ENCODE measurements at regions not wholly inside any gene's neighbourhood (a gene's known extent, or its start where the extent isn't known, plus 50 kb on each side); places are given as distances from the start of the nearest gene placed in this dataset.
"Not testable (repeated sequence)": the region's sequence is repeated elsewhere in the genome, so short reads cannot be mapped to it uniquely, and the experiment has no call there.

- H3K4me1 ChIP-seq (ENCODE audit: control insufficient read depth, insufficient read depth, low read length); H3K4me3 ChIP-seq (ENCODE audit: low read depth in 2 of 2, low read length in 2 of 2); H3K27me3 ChIP-seq (ENCODE audit: control insufficient read depth, insufficient read depth, low read length); in situ Hi-C loops (cut with HindIII; ENCODE audit: low pct_unique_long_range_greater_than_20kb, low sequenced_read_pairs); DNase-seq (ENCODE audit: low read depth, low spot score); H3K9me3 ChIP-seq (ENCODE audit: control insufficient read depth, insufficient read depth, low read depth, low read length); CTCF ChIA-PET; intact Hi-C loops (cut with micrococcal nuclease; ENCODE audit: unreplicated experiment); ATAC-seq; POLR2A ChIA-PET; H3K36me3 ChIP-seq (ENCODE audit: control insufficient read depth, insufficient read depth, low read length); BruUV-seq (replicated peaks); H3K27ac ChIP-seq (ENCODE audit: low read length): not testable (repeated sequence)
These were observed 577.1 kb downstream of the GOLGA6L6 start for GRCh38 chr15:19964480-19964879.

GRCh38 chr15:19956124-19956796 is 585.3 kb downstream of the GOLGA6L6 start:
- POLR2A ChIA-PET: no interaction called here
- Histone ChIP-seq H3K4me1 (ENCODE audit: control insufficient read depth, insufficient read depth, low read length) (no peaks in the 10 kb centered on the region), H3K9me3 (ENCODE audit: control insufficient read depth, insufficient read depth, low read depth, low read length) (no peaks in the 10 kb centered on the region), H3K27me3 (ENCODE audit: control insufficient read depth, insufficient read depth, low read length) (no peaks in the 10 kb centered on the region), H3K36me3 (ENCODE audit: control insufficient read depth, insufficient read depth, low read length) (no peaks in the 10 kb centered on the region), H3K27ac (ENCODE audit: low read length) (no peak overlapping the region), H3K4me3 (ENCODE audit: low read depth in 2 of 2, low read length in 2 of 2) (no peak overlapping the region)
- TF ChIP-seq CTCF (IDR thresholded peaks at IDR 0.05) (no peak), REST (IDR thresholded peaks at IDR 0.05; ENCODE audit: insufficient read depth in 1 of 2, low read depth in 2 of 2, low read length in 1 of 2) (no peak), SIN3A (IDR thresholded peaks at IDR 0.05; ENCODE audit: borderline replicate concordance, insufficient read depth, low read depth, low read length) (no peak), POLR2AphosphoS5 (IDR thresholded peaks at IDR 0.05; ENCODE audit: low read depth, low read length) (no peak), TCF7L2 (IDR thresholded peaks at IDR 0.05; ENCODE audit: low read depth, low read length) (no peak)
- in situ Hi-C loops (cut with HindIII; ENCODE audit: low pct_unique_long_range_greater_than_20kb, low sequenced_read_pairs) (no loop called here), intact Hi-C loops (cut with micrococcal nuclease; ENCODE audit: unreplicated experiment) (no loop called here)
- CTCF ChIA-PET: no interaction called here
- no peak for DNase-seq (ENCODE audit: low read depth, low spot score)
- no peak for ATAC-seq
- no TSS peak for BruUV-seq (replicated peaks)

GRCh38 chr15:19944261-19944888 is 597.2 kb downstream of the GOLGA6L6 start:
- no peak for TF ChIP-seq POLR2AphosphoS5 (IDR thresholded peaks at IDR 0.05; ENCODE audit: low read depth, low read length)
- no peak for TF ChIP-seq CTCF (IDR thresholded peaks at IDR 0.05)
- no peak for TF ChIP-seq SIN3A (IDR thresholded peaks at IDR 0.05; ENCODE audit: borderline replicate concordance, insufficient read depth, low read depth, low read length)
- no peak for TF ChIP-seq TCF7L2 (IDR thresholded peaks at IDR 0.05; ENCODE audit: low read depth, low read length)
- TF ChIP-seq REST (IDR thresholded peaks at IDR 0.05; ENCODE audit: insufficient read depth in 1 of 2, low read depth in 2 of 2, low read length in 1 of 2): no peak
- H3K27me3 ChIP-seq (ENCODE audit: control insufficient read depth, insufficient read depth, low read length): no peaks in the 10 kb centered on the region
- H3K27ac ChIP-seq (ENCODE audit: low read length): no peak overlapping the region
- DNase-seq (ENCODE audit: low read depth, low spot score) (no peak), ATAC-seq (no peak)
- H3K4me3 ChIP-seq (ENCODE audit: low read depth in 2 of 2, low read length in 2 of 2): no peak overlapping the region
- no TSS peak for BruUV-seq (replicated peaks)
- in situ Hi-C loops (cut with HindIII; ENCODE audit: low pct_unique_long_range_greater_than_20kb, low sequenced_read_pairs): no loop called here
- no peaks in the 10 kb centered on the region for H3K4me1 ChIP-seq (ENCODE audit: control insufficient read depth, insufficient read depth, low read length)
- no peaks in the 10 kb centered on the region for H3K9me3 ChIP-seq (ENCODE audit: control insufficient read depth, insufficient read depth, low read depth, low read length)
- intact Hi-C loops (cut with micrococcal nuclease; ENCODE audit: unreplicated experiment): no loop called here
- CTCF ChIA-PET: no interaction called here
- POLR2A ChIA-PET: no interaction called here
- H3K36me3 ChIP-seq (ENCODE audit: control insufficient read depth, insufficient read depth, low read length): no peaks in the 10 kb centered on the region

Data from Panc1 (cell line).